Esophagus muscularis mucosa (tissue), 4 donors: ENCODE measurements at regions not wholly inside any gene's neighbourhood (a gene's known extent, or its start where the extent isn't known, plus 50 kb on each side); places are given as distances from the start of the nearest gene placed in this dataset.
"Not testable (repeated sequence)": the region's sequence is repeated elsewhere in the genome, so short reads cannot be mapped to it uniquely, and the experiment has no call there.

Experiments used
- CTCF ChIP-seq, 3 experiments: fragments of 200-600 bp in 2 of 3; fragments of 450-650 bp in 1 of 3; sonication (generic) in 2 of 3; IDR thresholded peaks; one replicate each; pipeline ENCODE4 v1.5.1; 2017 to 2019; ENCODE audit warnings: antibody characterized with exemption in 3 of 3, mild to moderate bottlenecking in 2 of 3, moderate library complexity in 1 of 3
- EP300 ChIP-seq: sonication (generic); formaldehyde crosslinking; IDR thresholded peaks from one replicate; pipeline ENCODE4 v1.6.1; 2017; ENCODE audit warnings: antibody characterized with exemption
- POLR2A ChIP-seq: fragments of 450-650 bp; IDR thresholded peaks from one replicate; pipeline ENCODE4 v1.6.1; 2017; ENCODE audit warnings: antibody characterized with exemption, moderate library complexity, mild to moderate bottlenecking, low read depth
- POLR2AphosphoS5 ChIP-seq, 2 donors: sonication (generic); formaldehyde crosslinking; IDR thresholded peaks; one replicate each; pipeline ENCODE4 v1.6.1; 2017; ENCODE audit warnings: antibody characterized with exemption in 2 of 2

GRCh38 chr21:6496356-6496755 lies 4025.0 kb upstream of the TPTE start:
- not testable (repeated sequence) for TF ChIP-seq CTCF (IDR thresholded peaks at IDR 0.05); POLR2AphosphoS5 (IDR thresholded peaks at IDR 0.05); POLR2A; EP300
